NCI-H526 treated with DMSO at 0.1 percent for 48 hours (cell line): ENCODE measurements at regions not wholly inside any gene's neighbourhood (a gene's known extent, or its start where the extent isn't known, plus 50 kb on each side); places are given as distances from the start of the nearest gene placed in this dataset.

ENCODE experiments used
- DNase-seq: peaks from one replicate; lab custom pipeline; 2025; lab: John Stamatoyannopoulos, UW

- DNase-seq = peak; percentile 40
Observed at GRCh38 chr11:95549301-95549700, 240.3 kb downstream of the FAM76B start.

- no peak for DNase-seq
Observed at GRCh38 chr11:95548416-95548815, 241.2 kb downstream of the FAM76B start.

GRCh38 chr11:95547976-95548375 lies 241.6 kb downstream of the FAM76B start:
- DNase-seq = no peak

- no peak for DNase-seq
Observed at GRCh38 chr11:95547186-95547585, 242.4 kb downstream of the FAM76B start.

GRCh38 chr11:95545116-95545875 lies 244.3 kb downstream of the FAM76B start:
- no peak for DNase-seq

GRCh38 chr11:95544095-95544856 lies 245.3 kb downstream of the FAM76B start:
- DNase-seq = no peak

GRCh38 chr11:95542868-95543551 lies 246.6 kb downstream of the FAM76B start:
- no peak for DNase-seq

- no peak for DNase-seq
Observed at GRCh38 chr11:95541715-95542114, 247.9 kb downstream of the FAM76B start.

GRCh38 chr11:95536047-95536690 lies 253.4 kb downstream of the FAM76B start:
- no peak for DNase-seq

- no peak for DNase-seq
Observed at GRCh38 chr11:95534809-95535208, 254.8 kb downstream of the FAM76B start.

- no peak for DNase-seq
Observed at GRCh38 chr11:95534226-95534625, 255.4 kb downstream of the FAM76B start.

GRCh38 chr11:95531116-95531515 lies 258.5 kb downstream of the FAM76B start:
- DNase-seq = no peak

GRCh38 chr11:95524314-95525036 lies 265.1 kb downstream of the FAM76B start:
- no peak for DNase-seq

- DNase-seq = no peak
Observed at GRCh38 chr11:95522874-95523273, 266.7 kb downstream of the FAM76B start.

- no peak for DNase-seq
Observed at GRCh38 chr11:95521862-95522261, 267.7 kb downstream of the FAM76B start.

GRCh38 chr11:95521133-95521542 lies 268.4 kb downstream of the FAM76B start:
- no peak for DNase-seq

GRCh38 chr11:95520369-95521132 lies 269.0 kb downstream of the FAM76B start:
- no peak for DNase-seq

- no peak for DNase-seq
Observed at GRCh38 chr11:95519912-95520311, 269.7 kb downstream of the FAM76B start.

- DNase-seq = no peak
Observed at GRCh38 chr11:95517453-95517852, 272.1 kb downstream of the FAM76B start.

- no peak for DNase-seq
Observed at GRCh38 chr11:95516786-95517185, 272.8 kb downstream of the FAM76B start.

- no peak for DNase-seq
Observed at GRCh38 chr11:95516175-95516574, 273.4 kb downstream of the FAM76B start.
